ENCODE measurements at regions not wholly inside any gene's neighbourhood (a gene's known extent, or its start where the extent isn't known, plus 50 kb on each side); places are given as distances from the start of the nearest gene placed in this dataset.

- H3K36me3 Mint-ChIP-seq (ENCODE audit: low read depth) = peaks cover 8% of the 10 kb centered on the region
- H3K27me3 Mint-ChIP-seq (ENCODE audit: low read depth) = peaks cover 37% of the 10 kb centered on the region
Observed at GRCh38 chr7:380711-381210, 90.8 kb downstream of the FOXL3 start.

GRCh38 chr7:381211-382042 is 91.5 kb downstream of the FOXL3 start:
- Mint-ChIP-seq H3K4me3 (ENCODE audit: unreplicated experiment) (no peak overlapping the region), H3K27ac (ENCODE audit: unreplicated experiment) (no peak overlapping the region), H3K4me1 (ENCODE audit: low read depth) (no peaks in the 10 kb centered on the region), H3K27me3 (ENCODE audit: low read depth) (peaks cover 40% of the 10 kb centered on the region), H3K9me3 (ENCODE audit: low read depth) (peaks cover 22% of the 10 kb centered on the region), H3K36me3 (ENCODE audit: low read depth) (peaks cover 8% of the 10 kb centered on the region)
- DNase-seq (ENCODE audit: low spot score) = peak; percentile 42
- TF ChIP-seq, protein P1, sequence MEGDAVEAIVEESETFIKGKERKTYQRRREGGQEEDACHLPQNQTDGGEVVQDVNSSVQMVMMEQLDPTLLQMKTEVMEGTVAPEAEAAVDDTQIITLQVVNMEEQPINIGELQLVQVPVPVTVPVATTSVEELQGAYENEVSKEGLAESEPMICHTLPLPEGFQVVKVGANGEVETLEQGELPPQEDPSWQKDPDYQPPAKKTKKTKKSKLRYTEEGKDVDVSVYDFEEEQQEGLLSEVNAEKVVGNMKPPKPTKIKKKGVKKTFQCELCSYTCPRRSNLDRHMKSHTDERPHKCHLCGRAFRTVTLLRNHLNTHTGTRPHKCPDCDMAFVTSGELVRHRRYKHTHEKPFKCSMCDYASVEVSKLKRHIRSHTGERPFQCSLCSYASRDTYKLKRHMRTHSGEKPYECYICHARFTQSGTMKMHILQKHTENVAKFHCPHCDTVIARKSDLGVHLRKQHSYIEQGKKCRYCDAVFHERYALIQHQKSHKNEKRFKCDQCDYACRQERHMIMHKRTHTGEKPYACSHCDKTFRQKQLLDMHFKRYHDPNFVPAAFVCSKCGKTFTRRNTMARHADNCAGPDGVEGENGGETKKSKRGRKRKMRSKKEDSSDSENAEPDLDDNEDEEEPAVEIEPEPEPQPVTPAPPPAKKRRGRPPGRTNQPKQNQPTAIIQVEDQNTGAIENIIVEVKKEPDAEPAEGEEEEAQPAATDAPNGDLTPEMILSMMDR (IDR thresholded peaks at IDR 0.05) = no peak

More at GRCh38 chr7:380711-381210, 90.8 kb downstream of the FOXL3 start:
- H3K9me3 Mint-ChIP-seq (ENCODE audit: low read depth) = peaks cover 22% of the 10 kb centered on the region
- no peaks in the 10 kb centered on the region for H3K4me1 Mint-ChIP-seq (ENCODE audit: low read depth)
- no peak for DNase-seq (ENCODE audit: low spot score)
- no peak overlapping the region for H3K4me3 Mint-ChIP-seq (ENCODE audit: unreplicated experiment)
- TF ChIP-seq, protein P1 (IDR thresholded peaks at IDR 0.05) = no peak
- H3K27ac Mint-ChIP-seq (ENCODE audit: unreplicated experiment) = no peak overlapping the region

- Mint-ChIP-seq H3K27ac (ENCODE audit: unreplicated experiment) (no peak overlapping the region), H3K4me1 (ENCODE audit: low read depth) (no peaks in the 10 kb centered on the region), H3K27me3 (ENCODE audit: low read depth) (peaks cover 40% of the 10 kb centered on the region)
Observed at GRCh38 chr7:382043-382400, 92.1 kb downstream of the FOXL3 start.

GRCh38 chr7:386385-386784 is 96.4 kb downstream of the FOXL3 start:
- H3K36me3 Mint-ChIP-seq (ENCODE audit: low read depth) = peaks cover 8% of the 10 kb centered on the region
- TF ChIP-seq, protein P1 (IDR thresholded peaks at IDR 0.05) = no peak
- H3K9me3 Mint-ChIP-seq (ENCODE audit: low read depth) = peaks cover 22% of the 10 kb centered on the region
- no peaks in the 10 kb centered on the region for H3K4me1 Mint-ChIP-seq (ENCODE audit: low read depth)
- no peak overlapping the region for H3K4me3 Mint-ChIP-seq (ENCODE audit: unreplicated experiment)
- no peak for DNase-seq (ENCODE audit: low spot score)
- H3K27ac Mint-ChIP-seq (ENCODE audit: unreplicated experiment) = no peak overlapping the region
- H3K27me3 Mint-ChIP-seq (ENCODE audit: low read depth) = peaks cover 36% of the 10 kb centered on the region

More at GRCh38 chr7:382043-382400, 92.1 kb downstream of the FOXL3 start:
- Mint-ChIP-seq H3K4me3 (ENCODE audit: unreplicated experiment) (no peak overlapping the region), H3K9me3 (ENCODE audit: low read depth) (peaks cover 22% of the 10 kb centered on the region), H3K36me3 (ENCODE audit: low read depth) (peaks cover 8% of the 10 kb centered on the region)
- no peak for DNase-seq (ENCODE audit: low spot score)
- TF ChIP-seq, protein P1 (IDR thresholded peaks at IDR 0.05) = no peak

DNA sequence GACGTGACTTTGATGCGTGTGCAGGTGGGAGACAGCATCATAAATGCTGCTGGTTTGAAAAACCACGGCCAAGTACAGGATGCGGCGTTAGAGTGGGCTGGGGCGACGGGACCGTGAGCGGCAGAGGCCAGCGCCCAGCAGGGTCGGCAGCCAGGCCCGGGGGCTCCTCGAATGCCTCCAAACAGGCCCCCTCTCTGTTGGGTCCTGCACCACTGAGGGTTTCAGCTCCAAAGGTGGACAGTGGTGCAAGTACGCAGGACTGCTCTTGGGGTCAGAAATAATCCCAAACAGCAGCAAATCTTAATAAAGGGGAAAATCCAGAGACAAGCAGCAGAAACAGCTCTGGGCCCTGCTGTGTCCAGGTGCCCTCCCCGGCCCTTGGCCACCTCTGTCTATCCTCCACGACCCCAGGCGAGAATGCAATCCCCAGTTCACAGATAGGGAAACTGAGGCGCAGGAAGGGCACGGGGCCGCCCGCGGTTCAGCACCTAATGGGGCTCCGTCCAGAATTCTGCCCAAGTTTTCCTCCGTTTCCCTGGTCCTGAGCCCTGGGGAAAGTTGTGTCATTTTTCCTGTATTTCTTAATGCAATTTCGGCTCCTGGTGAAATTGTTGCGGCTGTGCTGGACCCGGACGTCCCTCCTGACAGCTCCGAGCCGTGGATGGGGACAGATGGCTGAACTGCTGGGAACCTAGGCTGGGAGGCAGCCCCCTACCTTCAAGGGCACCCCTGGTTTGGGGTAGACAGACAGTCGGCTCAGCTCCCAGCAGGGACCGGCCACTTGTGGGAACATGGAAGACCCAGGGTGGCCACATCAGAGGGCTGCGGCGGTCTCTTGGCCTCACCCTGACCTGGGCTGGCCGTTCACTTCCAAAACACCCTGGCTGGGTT is 97.4 kb downstream of the FOXL3 start:
- peaks cover 20% of the 10 kb centered on the region for H3K9me3 Mint-ChIP-seq (ENCODE audit: low read depth)
- TF ChIP-seq, protein P1 (IDR thresholded peaks at IDR 0.05) = no peak
- no peak for DNase-seq (ENCODE audit: low spot score)
- peaks cover 8% of the 10 kb centered on the region for H3K36me3 Mint-ChIP-seq (ENCODE audit: low read depth)
- H3K27ac Mint-ChIP-seq (ENCODE audit: unreplicated experiment) = no peak overlapping the region
- no peaks in the 10 kb centered on the region for H3K4me1 Mint-ChIP-seq (ENCODE audit: low read depth)
- peaks cover 28% of the 10 kb centered on the region for H3K27me3 Mint-ChIP-seq (ENCODE audit: low read depth)
- H3K4me3 Mint-ChIP-seq (ENCODE audit: unreplicated experiment) = no peak overlapping the region

All from chondrocyte (in vitro differentiated cells).